Upper lobe of left lung (tissue), 4 donors: ENCODE measurements at regions not wholly inside any gene's neighbourhood (a gene's known extent, or its start where the extent isn't known, plus 50 kb on each side); places are given as distances from the start of the nearest gene placed in this dataset.

Experiments
- EP300 ChIP-seq, 4 donors: sonication (generic); formaldehyde crosslinking; IDR thresholded peaks; one replicate each; pipeline ENCODE4 v1.5.1; 2017; ENCODE audit warnings: antibody characterized with exemption in 4 of 4, control low read depth in 2 of 4
- TF ChIP-seq, protein P1 (sequence below), 6 experiments: fragments of 450-650 bp in 4 of 6; fragments of 200-600 bp in 2 of 6; sonication (generic) in 2 of 6; IDR thresholded peaks; one replicate each; pipeline ENCODE4 v1.5.1; 2016 to 2019; ENCODE audit warnings: antibody characterized with exemption in 6 of 6

- TF ChIP-seq, protein P1, sequence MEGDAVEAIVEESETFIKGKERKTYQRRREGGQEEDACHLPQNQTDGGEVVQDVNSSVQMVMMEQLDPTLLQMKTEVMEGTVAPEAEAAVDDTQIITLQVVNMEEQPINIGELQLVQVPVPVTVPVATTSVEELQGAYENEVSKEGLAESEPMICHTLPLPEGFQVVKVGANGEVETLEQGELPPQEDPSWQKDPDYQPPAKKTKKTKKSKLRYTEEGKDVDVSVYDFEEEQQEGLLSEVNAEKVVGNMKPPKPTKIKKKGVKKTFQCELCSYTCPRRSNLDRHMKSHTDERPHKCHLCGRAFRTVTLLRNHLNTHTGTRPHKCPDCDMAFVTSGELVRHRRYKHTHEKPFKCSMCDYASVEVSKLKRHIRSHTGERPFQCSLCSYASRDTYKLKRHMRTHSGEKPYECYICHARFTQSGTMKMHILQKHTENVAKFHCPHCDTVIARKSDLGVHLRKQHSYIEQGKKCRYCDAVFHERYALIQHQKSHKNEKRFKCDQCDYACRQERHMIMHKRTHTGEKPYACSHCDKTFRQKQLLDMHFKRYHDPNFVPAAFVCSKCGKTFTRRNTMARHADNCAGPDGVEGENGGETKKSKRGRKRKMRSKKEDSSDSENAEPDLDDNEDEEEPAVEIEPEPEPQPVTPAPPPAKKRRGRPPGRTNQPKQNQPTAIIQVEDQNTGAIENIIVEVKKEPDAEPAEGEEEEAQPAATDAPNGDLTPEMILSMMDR (IDR thresholded peaks at IDR 0.05): no peak
- TF ChIP-seq EP300 (IDR thresholded peaks at IDR 0.05): no peak
Measured at GRCh38 chr2:30034052-30034775, 112.6 kb upstream of the YPEL5 start.
